OCI-LY7 (cell line): ENCODE measurements at regions not wholly inside any gene's neighbourhood (a gene's known extent, or its start where the extent isn't known, plus 50 kb on each side); places are given as distances from the start of the nearest gene placed in this dataset.

Source experiments
- BruUV-seq: library from RNA; stranded (reverse); fragments of 400-500 nt; replicated peaks from 2 replicates; lab custom pipeline; 2021; lab: Mats Ljungman, UMichigan
- CTCF ChIA-PET: fragments of 300-600 bp; sonication (Branson Sonifier 250); formaldehyde crosslinking; loops from one replicate; lab custom pipeline; 2022; ENCODE audit warnings: antibody characterized with exemption; ENCODE audit not compliant: unreplicated experiment; lab: Charles Lee
- POLR2A ChIA-PET: fragments of 300-600 bp; sonication (Branson Sonifier 250); formaldehyde crosslinking; loops from one replicate; lab custom pipeline; 2022; ENCODE audit warnings: antibody characterized with exemption; lab: Charles Lee
- DNase-seq: peaks from one replicate; pipeline ENCODE4 v3.0.0-alpha.2; 2015; ENCODE audit warnings: low spot score
- H2AFZ ChIP-seq: fragments of 200-600 bp; sonication (generic), shearing (Covaris generic); 2 replicates; pipeline ENCODE4 v1.6.1; 2014; ENCODE audit warnings: mild to moderate bottlenecking, antibody characterized with exemption, low read length, moderate library complexity
- H3K27ac ChIP-seq: fragments of 200-600 bp; sonication (generic); 2 replicates; pipeline ENCODE4 v1.5.1; 2014; ENCODE audit warnings: mixed run types, low read depth, mild to moderate bottlenecking, moderate library complexity, low read length, inconsistent platforms; ENCODE audit not compliant: poor library complexity, severe bottlenecking
- H3K36me3 ChIP-seq: fragments of 200-600 bp; sonication (generic); 2 replicates; pipeline ENCODE4 v1.6.1; 2014; ENCODE audit warnings: mild to moderate bottlenecking, antibody characterized with exemption, low read length, moderate library complexity, mixed read lengths; ENCODE audit not compliant: insufficient read depth
- H3K4me1 ChIP-seq: fragments of 200-600 bp; sonication (generic); 2 replicates; pipeline ENCODE4 v1.5.1; 2014; ENCODE audit warnings: mild to moderate bottlenecking, low read length; ENCODE audit not compliant: insufficient read depth, poor library complexity, severe bottlenecking
- H3K4me2 ChIP-seq: fragments of 200-600 bp; sonication (generic); 2 replicates; pipeline ENCODE4 v1.6.1; 2014; ENCODE audit warnings: mild to moderate bottlenecking, low read length
- H3K4me3 ChIP-seq: fragments of 200-600 bp; sonication (generic); 2 replicates; pipeline ENCODE4 v1.5.1; 2014; ENCODE audit warnings: mild to moderate bottlenecking, low read depth, low read length; ENCODE audit not compliant: poor library complexity, severe bottlenecking
- H3K79me2 ChIP-seq: fragments of 200-600 bp; sonication (generic); 2 replicates; pipeline ENCODE4 v1.6.1; 2016; ENCODE audit warnings: low read depth, mild to moderate bottlenecking, low read length, moderate library complexity, mixed read lengths; ENCODE audit not compliant: insufficient read depth
- H3K9me2 ChIP-seq: fragments of 200-600 bp; sonication (generic); 2 replicates; pipeline ENCODE4 v1.6.1; 2016; ENCODE audit warnings: mild to moderate bottlenecking, low read length, mixed read lengths; ENCODE audit not compliant: insufficient read depth
- H3K9me3 ChIP-seq: fragments of 200-600 bp; sonication (generic); 2 replicates; pipeline ENCODE4 v1.6.1; 2014; ENCODE audit warnings: mild to moderate bottlenecking, mixed run types, low read length, mixed read lengths
- H4K20me1 ChIP-seq: fragments of 200-600 bp; sonication (generic); 2 replicates; pipeline ENCODE4 v1.6.1; 2014; ENCODE audit warnings: mild to moderate bottlenecking, antibody characterized with exemption, low read length, moderate library complexity, mixed read lengths; ENCODE audit not compliant: insufficient read depth
- CTCF ChIP-seq: fragments of 200-600 bp; sonication (generic); conservative IDR thresholded peaks from 2 replicates; pipeline ENCODE4 v1.5.1; 2014; ENCODE audit warnings: mild to moderate bottlenecking, antibody characterized with exemption, low read length, moderate library complexity, mixed read lengths
- EZH2phosphoT487 ChIP-seq: fragments of 200-600 bp; sonication (generic); IDR thresholded peaks from 2 replicates; pipeline ENCODE4 v1.6.1; 2018; ENCODE audit warnings: low read depth, borderline replicate concordance, mild to moderate bottlenecking, mixed run types, antibody characterized with exemption, low read length, moderate library complexity, mixed read lengths
- intact Hi-C: fragments of 100-400 bp; cut with micrococcal nuclease; formaldehyde crosslinking; loops from one replicate; pipeline ENCODE4 v1.10.0; 2022; ENCODE audit not compliant: unreplicated experiment

- Histone ChIP-seq H2AFZ (no peak overlapping the region), H3K4me3 (no peak overlapping the region), H3K79me2 (no peaks in the 10 kb centered on the region), H3K4me2 (no peak overlapping the region), H3K4me1 (no peaks in the 10 kb centered on the region), H3K9me3 (no peaks in the 10 kb centered on the region), H3K9me2 (no peaks in the 10 kb centered on the region), H4K20me1 (no peaks in the 10 kb centered on the region), H3K36me3 (no peaks in the 10 kb centered on the region), H3K27ac (no peak overlapping the region)
- intact Hi-C loops: no loop called here
- no peak for TF ChIP-seq CTCF
- no peak for TF ChIP-seq EZH2phosphoT487
- POLR2A ChIA-PET: interaction anchor here (1.2 kb wide), 1 partner anchor 15 kb away, joined by 5 read pairs; no protein-coding TSS in a partner anchor
- CTCF ChIA-PET: no interaction called here
- DNase-seq: no peak
- BruUV-seq: no TSS peak
These were observed 284.7 kb upstream of the HSF2 start for GRCh38 chr6:122114717-122115116.

- CTCF ChIA-PET: no interaction called here
- no peak for TF ChIP-seq EZH2phosphoT487
- no peak for TF ChIP-seq CTCF
These were observed 283.2 kb upstream of the HSF2 start for GRCh38 chr6:122116119-122116834.

More at GRCh38 chr6:122116119-122116834, 283.2 kb upstream of the HSF2 start:
- DNase-seq: no peak
- BruUV-seq: no TSS peak
- Histone ChIP-seq H3K9me2 (no peaks in the 10 kb centered on the region), H3K4me3 (no peak overlapping the region), H4K20me1 (no peaks in the 10 kb centered on the region), H3K27ac (no peak overlapping the region), H2AFZ (no peak overlapping the region), H3K9me3 (no peaks in the 10 kb centered on the region), H3K36me3 (no peaks in the 10 kb centered on the region), H3K4me2 (no peak overlapping the region), H3K79me2 (no peaks in the 10 kb centered on the region), H3K4me1 (no peaks in the 10 kb centered on the region)
- intact Hi-C loops: no loop called here
- POLR2A ChIA-PET: no interaction called here
